Astrocyte (in vitro differentiated cells and primary cell): ENCODE measurements at regions not wholly inside any gene's neighbourhood (a gene's known extent, or its start where the extent isn't known, plus 50 kb on each side); places are given as distances from the start of the nearest gene placed in this dataset.

Experiments
- CTCF ChIP-seq: IDR thresholded peaks from 2 replicates; pipeline ENCODE4 v1.5.1; 2011; ENCODE audit warnings: low read depth, mild to moderate bottlenecking, inconsistent platforms, low read length, moderate library complexity; ENCODE audit not compliant: insufficient read depth
- EZH2 ChIP-seq: IDR thresholded peaks from 2 replicates; pipeline ENCODE4 v1.6.1; 2012; ENCODE audit warnings: mild to moderate bottlenecking, low read length, inconsistent platforms; ENCODE audit not compliant: insufficient read depth

- no peak for TF ChIP-seq CTCF
- TF ChIP-seq EZH2 = no peak
Measured at GRCh38 chr9:106697390-106697749, 165.6 kb upstream of the ZNF462 start.
